ENCODE measurements at regions not wholly inside any gene's neighbourhood (a gene's known extent, or its start where the extent isn't known, plus 50 kb on each side); places are given as distances from the start of the nearest gene placed in this dataset.

DNA sequence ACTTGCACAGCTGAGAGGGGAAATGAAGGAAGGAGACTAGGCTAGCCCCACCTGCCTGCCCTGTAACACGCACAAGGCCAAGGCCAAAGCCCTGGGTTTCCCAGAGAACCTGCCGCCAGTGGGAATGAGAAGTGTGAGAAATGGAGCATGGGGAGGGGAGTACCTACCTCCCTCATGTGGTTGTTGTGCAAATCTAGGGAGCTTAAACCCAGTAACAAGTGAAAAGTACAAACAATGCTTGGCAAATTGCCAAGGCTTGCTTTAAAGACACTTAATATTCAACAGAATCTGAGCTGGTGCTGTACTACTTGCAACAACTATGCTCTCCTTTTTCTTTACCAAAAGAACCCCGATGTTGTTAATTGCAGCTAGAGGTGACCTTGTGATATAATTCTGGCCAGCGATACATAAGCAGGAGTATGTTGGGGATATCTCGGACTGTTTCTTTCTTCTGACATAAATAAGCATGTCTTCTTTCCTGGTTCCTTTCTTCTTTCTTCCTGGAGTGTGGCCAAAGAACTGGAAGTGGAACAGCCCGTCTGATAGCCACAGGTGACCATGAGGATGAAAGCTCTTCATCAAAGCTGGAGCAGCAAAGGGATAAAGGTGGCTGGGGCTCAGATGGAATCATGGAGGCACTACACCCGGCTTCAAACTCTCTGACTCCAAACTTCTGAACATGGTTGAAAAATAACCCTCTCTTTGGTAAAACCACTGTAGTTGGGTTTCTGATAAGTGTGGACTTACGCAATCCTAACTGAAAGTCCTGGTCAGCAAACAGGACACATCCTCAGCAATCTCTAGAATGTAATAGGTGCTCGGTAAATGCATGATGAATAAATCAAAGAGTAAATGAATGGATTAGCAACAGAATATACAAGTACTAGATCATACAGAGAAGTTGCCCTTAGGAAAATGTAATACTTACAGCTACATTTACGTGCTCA lies 207.9 kb downstream of the NUAK1 start:
- FAIRE-seq = no peak
- Histone ChIP-seq H4K20me1 (ENCODE audit: control insufficient read depth, insufficient read depth) (no peaks in the 10 kb centered on the region), H3K27me3 (replicated peaks in 1 of 2; ENCODE audit: control insufficient read depth in 2 of 2, insufficient read depth in 2 of 2, low read length in 1 of 2) (no peaks in the 10 kb centered on the region; a peak in 3 of 4 replicates), H3K36me3 (ENCODE audit: control insufficient read depth in 2 of 2, insufficient read depth in 2 of 2, low read length in 1 of 2) (no peaks in the 10 kb centered on the region), H3K4me1 (ENCODE audit: control insufficient read depth, insufficient read depth, low read length) (no peaks in the 10 kb centered on the region), H3K9ac (ENCODE audit: control insufficient read depth, insufficient read depth, low read length) (no peak overlapping the region), H3K4me2 (ENCODE audit: control insufficient read depth, insufficient read depth) (no peak overlapping the region), H3K9me3 (replicated peaks; ENCODE audit: control insufficient read depth, insufficient read depth, low read length) (no peaks in the 10 kb centered on the region), H3K27ac (ENCODE audit: control insufficient read depth, insufficient read depth) (no peak overlapping the region), H3K79me2 (ENCODE audit: control insufficient read depth, insufficient read depth, low read length) (no peaks in the 10 kb centered on the region), H2AFZ (ENCODE audit: control insufficient read depth, low read depth, low read length) (no peak overlapping the region), H3K4me3 (no peak overlapping the region)
- ChIA-PET RAD21 (ENCODE audit: unreplicated experiment) (no interaction called here), CTCF (no interaction called here), POLR2A (no interaction called here), SMC1A (ENCODE audit: uncharacterized antibody, unreplicated experiment) (no interaction called here)
- 43% methylated on average over 10 of the region's 10 CpGs for WGBS (ENCODE audit: insufficient coverage, insufficient replicate concordance, low lambda C conversion rate, missing lambda C conversion rate)
- no TSS peak for BruUV-seq (replicated peaks)
- intact Hi-C loops (cut with micrococcal nuclease; ENCODE audit: unreplicated experiment) (no loop called here), in situ Hi-C loops (cut with MboI) (no loop called here)
- ATAC-seq = no peak
- TF ChIP-seq, protein P1, sequence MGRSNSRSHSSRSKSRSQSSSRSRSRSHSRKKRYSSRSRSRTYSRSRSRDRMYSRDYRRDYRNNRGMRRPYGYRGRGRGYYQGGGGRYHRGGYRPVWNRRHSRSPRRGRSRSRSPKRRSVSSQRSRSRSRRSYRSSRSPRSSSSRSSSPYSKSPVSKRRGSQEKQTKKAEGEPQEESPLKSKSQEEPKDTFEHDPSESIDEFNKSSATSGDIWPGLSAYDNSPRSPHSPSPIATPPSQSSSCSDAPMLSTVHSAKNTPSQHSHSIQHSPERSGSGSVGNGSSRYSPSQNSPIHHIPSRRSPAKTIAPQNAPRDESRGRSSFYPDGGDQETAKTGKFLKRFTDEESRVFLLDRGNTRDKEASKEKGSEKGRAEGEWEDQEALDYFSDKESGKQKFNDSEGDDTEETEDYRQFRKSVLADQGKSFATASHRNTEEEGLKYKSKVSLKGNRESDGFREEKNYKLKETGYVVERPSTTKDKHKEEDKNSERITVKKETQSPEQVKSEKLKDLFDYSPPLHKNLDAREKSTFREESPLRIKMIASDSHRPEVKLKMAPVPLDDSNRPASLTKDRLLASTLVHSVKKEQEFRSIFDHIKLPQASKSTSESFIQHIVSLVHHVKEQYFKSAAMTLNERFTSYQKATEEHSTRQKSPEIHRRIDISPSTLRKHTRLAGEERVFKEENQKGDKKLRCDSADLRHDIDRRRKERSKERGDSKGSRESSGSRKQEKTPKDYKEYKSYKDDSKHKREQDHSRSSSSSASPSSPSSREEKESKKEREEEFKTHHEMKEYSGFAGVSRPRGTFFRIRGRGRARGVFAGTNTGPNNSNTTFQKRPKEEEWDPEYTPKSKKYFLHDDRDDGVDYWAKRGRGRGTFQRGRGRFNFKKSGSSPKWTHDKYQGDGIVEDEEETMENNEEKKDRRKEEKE (IDR thresholded peaks at IDR 0.05) = no peak
- TF ChIP-seq TAF1 (IDR thresholded peaks at IDR 0.05; ENCODE audit: borderline replicate concordance, low read depth, low read length) (no peak), SIX5 (IDR thresholded peaks at IDR 0.05; ENCODE audit: low read depth, low read length, severe bottlenecking) (no peak), SREBF1 (IDR thresholded peaks at IDR 0.05; ENCODE audit: low read length) (no peak), RCOR1 (conservative IDR thresholded peaks at IDR 0.05; ENCODE audit: low read depth, low read length) (no peak)
- no peak for DNase-seq (ENCODE audit: low read depth, low spot score)
